Esophagus muscularis mucosa (tissue), 3 donors: ENCODE measurements at regions not wholly inside any gene's neighbourhood (a gene's known extent, or its start where the extent isn't known, plus 50 kb on each side); places are given as distances from the start of the nearest gene placed in this dataset.

Experiments
- CTCF ChIP-seq, 3 experiments: fragments of 200-600 bp in 2 of 3; fragments of 450-650 bp in 1 of 3; sonication (generic) in 2 of 3; IDR thresholded peaks; one replicate each; pipeline ENCODE4 v1.5.1; 2017 to 2019; ENCODE audit warnings: antibody characterized with exemption in 3 of 3, mild to moderate bottlenecking in 2 of 3, moderate library complexity in 1 of 3
- POLR2A ChIP-seq: fragments of 450-650 bp; IDR thresholded peaks from one replicate; pipeline ENCODE4 v1.6.1; 2017; ENCODE audit warnings: antibody characterized with exemption, moderate library complexity, mild to moderate bottlenecking, low read depth

GRCh38 chr13:44092078-44092970 lies 212.6 kb downstream of the LACC1 start:
- TF ChIP-seq POLR2A = no peak
- TF ChIP-seq CTCF (IDR thresholded peaks at IDR 0.05) = no peak
